HG02759 (cell line): ENCODE measurements at regions not wholly inside any gene's neighbourhood (a gene's known extent, or its start where the extent isn't known, plus 50 kb on each side); places are given as distances from the start of the nearest gene placed in this dataset.

ENCODE experiments used
- ATAC-seq: cut with Tn5 transposase; IDR thresholded peaks from one replicate; pipeline ENCODE4 v1.9.1; 2021; ENCODE audit warnings: mild to moderate bottlenecking, moderate library complexity; ENCODE audit not compliant: unreplicated experiment

- ATAC-seq, result no peak
Measured at GRCh38 chr6:91678679-91679446, 1092.0 kb upstream of the MAP3K7 start.

GRCh38 chr6:91672201-91672600 is 1085.3 kb upstream of the MAP3K7 start:
- no peak for ATAC-seq

GRCh38 chr6:91669871-91670268 is 1083.0 kb upstream of the MAP3K7 start:
- no peak for ATAC-seq

GRCh38 chr6:91669154-91669870 is 1082.4 kb upstream of the MAP3K7 start:
- no peak for ATAC-seq

- ATAC-seq, result no peak
Measured at GRCh38 chr6:91667596-91667995, 1080.7 kb upstream of the MAP3K7 start.

GRCh38 chr6:91664327-91664959 is 1077.6 kb upstream of the MAP3K7 start:
- peak; percentile 46 for ATAC-seq

GRCh38 chr6:91660893-91661292 is 1074.0 kb upstream of the MAP3K7 start:
- no peak for ATAC-seq

GRCh38 chr6:91659891-91660290 is 1073.0 kb upstream of the MAP3K7 start:
- ATAC-seq, result no peak

GRCh38 chr6:91654793-91655192 is 1067.9 kb upstream of the MAP3K7 start:
- ATAC-seq, result no peak

- no peak for ATAC-seq
Measured at GRCh38 chr6:91654357-91654756, 1067.5 kb upstream of the MAP3K7 start.

- ATAC-seq, result no peak
Measured at GRCh38 chr6:91653895-91654294, 1067.0 kb upstream of the MAP3K7 start.

GRCh38 chr6:91653076-91653723 is 1066.3 kb upstream of the MAP3K7 start:
- no peak for ATAC-seq

- no peak for ATAC-seq
Measured at GRCh38 chr6:91646649-91647048, 1059.8 kb upstream of the MAP3K7 start.

- no peak for ATAC-seq
Measured at GRCh38 chr6:91645811-91646210, 1058.9 kb upstream of the MAP3K7 start.

GRCh38 chr6:91637217-91637616 is 1050.3 kb upstream of the MAP3K7 start:
- no peak for ATAC-seq

GRCh38 chr6:91634791-91635190 is 1047.9 kb upstream of the MAP3K7 start:
- ATAC-seq, result no peak

GRCh38 chr6:91633374-91634111 is 1046.7 kb upstream of the MAP3K7 start:
- no peak for ATAC-seq

GRCh38 chr6:91632308-91632707 is 1045.4 kb upstream of the MAP3K7 start:
- no peak for ATAC-seq

- ATAC-seq, result no peak
Measured at GRCh38 chr6:91631227-91631626, 1044.4 kb upstream of the MAP3K7 start.

GRCh38 chr6:91626911-91627310 is 1040.0 kb upstream of the MAP3K7 start:
- ATAC-seq, result no peak

GRCh38 chr6:91613481-91613880 is 1026.6 kb upstream of the MAP3K7 start:
- ATAC-seq, result no peak
